ENCODE measurements at regions not wholly inside any gene's neighbourhood (a gene's known extent, or its start where the extent isn't known, plus 50 kb on each side); places are given as distances from the start of the nearest gene placed in this dataset.

DNA sequence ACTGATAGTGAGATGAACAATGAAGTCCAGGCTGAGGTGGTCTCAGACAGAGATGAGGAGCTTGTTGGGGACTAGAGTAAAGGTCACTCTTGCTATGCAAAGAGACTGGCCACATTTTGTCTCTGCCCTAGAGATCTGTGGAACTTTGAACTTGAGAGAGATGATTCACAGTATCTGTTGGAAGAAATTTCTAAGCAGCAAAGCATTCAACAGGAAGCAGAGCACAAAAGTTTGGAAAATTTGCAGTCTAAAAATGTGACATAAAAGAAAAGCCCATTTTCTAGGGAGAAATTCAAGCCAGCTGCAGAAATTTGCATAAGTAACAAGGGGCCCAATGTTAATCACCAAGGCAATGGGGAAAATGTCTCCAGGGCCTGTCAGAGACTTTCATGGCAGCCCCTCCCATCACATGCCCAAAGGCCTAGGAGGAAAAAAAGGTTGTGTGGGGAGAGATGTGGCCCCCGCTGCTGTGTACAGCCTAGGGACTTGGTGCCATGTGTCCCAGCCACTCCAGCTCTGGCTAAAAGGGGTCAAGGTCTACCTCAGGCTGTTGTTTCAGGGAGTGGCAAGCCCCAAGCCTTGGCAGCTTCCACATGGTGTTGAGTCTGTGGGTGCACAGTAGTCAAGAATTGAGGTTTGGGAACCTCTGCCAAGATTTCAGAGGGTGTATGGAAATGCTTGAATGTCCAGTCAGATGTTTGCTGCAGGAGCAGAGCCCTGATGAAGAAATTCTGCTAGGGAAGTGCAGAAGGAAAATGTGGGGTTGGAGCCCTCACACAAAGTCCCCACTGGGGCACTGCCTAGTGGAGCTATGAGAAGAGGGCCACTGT lies 262.8 kb downstream of the DKK2 start:
- ChIA-PET RAD21 (ENCODE audit: unreplicated experiment) (no interaction called here), SMC1A (ENCODE audit: uncharacterized antibody, unreplicated experiment) (no interaction called here), POLR2A (no interaction called here), CTCF (no interaction called here)
- BruUV-seq (replicated peaks): no TSS peak
- Histone ChIP-seq H3K4me3 (no peak overlapping the region), H3K27ac (ENCODE audit: control insufficient read depth, insufficient read depth) (no peak overlapping the region), H3K36me3 (ENCODE audit: control insufficient read depth in 2 of 2, insufficient read depth in 2 of 2, low read length in 1 of 2) (no peaks in the 10 kb centered on the region), H3K9me3 (replicated peaks; ENCODE audit: control insufficient read depth, insufficient read depth, low read length) (no peaks in the 10 kb centered on the region), H3K4me2 (ENCODE audit: control insufficient read depth, insufficient read depth) (no peak overlapping the region), H3K27me3 (replicated peaks in 1 of 2; ENCODE audit: control insufficient read depth in 2 of 2, insufficient read depth in 2 of 2, low read length in 1 of 2) (no peaks in the 10 kb centered on the region), H3K79me2 (ENCODE audit: control insufficient read depth, insufficient read depth, low read length) (no peaks in the 10 kb centered on the region), H2AFZ (ENCODE audit: control insufficient read depth, low read depth, low read length) (no peak overlapping the region), H3K4me1 (ENCODE audit: control insufficient read depth, insufficient read depth, low read length) (no peaks in the 10 kb centered on the region), H4K20me1 (ENCODE audit: control insufficient read depth, insufficient read depth) (no peaks in the 10 kb centered on the region), H3K9ac (ENCODE audit: control insufficient read depth, insufficient read depth, low read length) (no peak overlapping the region)
- in situ Hi-C loops (cut with MboI) (no loop called here), intact Hi-C loops (cut with micrococcal nuclease; ENCODE audit: unreplicated experiment) (no loop called here)
- 0% methylated on average over 1 of the region's 1 CpG for WGBS (ENCODE audit: insufficient coverage, insufficient replicate concordance, low lambda C conversion rate, missing lambda C conversion rate)
- FAIRE-seq (no peak), DNase-seq (ENCODE audit: low read depth, low spot score) (no peak), ATAC-seq (no peak)
- TF ChIP-seq, protein P1, sequence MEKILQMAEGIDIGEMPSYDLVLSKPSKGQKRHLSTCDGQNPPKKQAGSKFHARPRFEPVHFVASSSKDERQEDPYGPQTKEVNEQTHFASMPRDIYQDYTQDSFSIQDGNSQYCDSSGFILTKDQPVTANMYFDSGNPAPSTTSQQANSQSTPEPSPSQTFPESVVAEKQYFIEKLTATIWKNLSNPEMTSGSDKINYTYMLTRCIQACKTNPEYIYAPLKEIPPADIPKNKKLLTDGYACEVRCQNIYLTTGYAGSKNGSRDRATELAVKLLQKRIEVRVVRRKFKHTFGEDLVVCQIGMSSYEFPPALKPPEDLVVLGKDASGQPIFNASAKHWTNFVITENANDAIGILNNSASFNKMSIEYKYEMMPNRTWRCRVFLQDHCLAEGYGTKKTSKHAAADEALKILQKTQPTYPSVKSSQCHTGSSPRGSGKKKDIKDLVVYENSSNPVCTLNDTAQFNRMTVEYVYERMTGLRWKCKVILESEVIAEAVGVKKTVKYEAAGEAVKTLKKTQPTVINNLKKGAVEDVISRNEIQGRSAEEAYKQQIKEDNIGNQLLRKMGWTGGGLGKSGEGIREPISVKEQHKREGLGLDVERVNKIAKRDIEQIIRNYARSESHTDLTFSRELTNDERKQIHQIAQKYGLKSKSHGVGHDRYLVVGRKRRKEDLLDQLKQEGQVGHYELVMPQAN (conservative IDR thresholded peaks at IDR 0.05): no peak
- no peak for TF ChIP-seq BACH1 (IDR thresholded peaks at IDR 0.05; ENCODE audit: borderline replicate concordance)
- no peak for TF ChIP-seq NBN (IDR thresholded peaks at IDR 0.05)
- no peak for TF ChIP-seq EP300 (IDR thresholded peaks at IDR 0.05; ENCODE audit: borderline replicate concordance in 1 of 2, control insufficient read depth in 1 of 2, low read depth in 2 of 2, low read length in 2 of 2)
- no peak for TF ChIP-seq SMC3 (IDR thresholded peaks at IDR 0.05; ENCODE audit: borderline replicate concordance, low read length)
- no peak for TF ChIP-seq SMAD5 (IDR thresholded peaks at IDR 0.05; ENCODE audit: low read depth)
- no peak for TF ChIP-seq BMI1 (IDR thresholded peaks at IDR 0.05; ENCODE audit: borderline replicate concordance)
- TF ChIP-seq SPI1 (IDR thresholded peaks at IDR 0.05; ENCODE audit: borderline replicate concordance, insufficient read depth, low read depth, low read length): no peak
- TF ChIP-seq MYB (IDR thresholded peaks at IDR 0.05; ENCODE audit: borderline replicate concordance, low read depth, low read length): no peak
- no peak for TF ChIP-seq NFIC (IDR thresholded peaks at IDR 0.05; ENCODE audit: low read depth, low read length)
- TF ChIP-seq, protein P2, sequence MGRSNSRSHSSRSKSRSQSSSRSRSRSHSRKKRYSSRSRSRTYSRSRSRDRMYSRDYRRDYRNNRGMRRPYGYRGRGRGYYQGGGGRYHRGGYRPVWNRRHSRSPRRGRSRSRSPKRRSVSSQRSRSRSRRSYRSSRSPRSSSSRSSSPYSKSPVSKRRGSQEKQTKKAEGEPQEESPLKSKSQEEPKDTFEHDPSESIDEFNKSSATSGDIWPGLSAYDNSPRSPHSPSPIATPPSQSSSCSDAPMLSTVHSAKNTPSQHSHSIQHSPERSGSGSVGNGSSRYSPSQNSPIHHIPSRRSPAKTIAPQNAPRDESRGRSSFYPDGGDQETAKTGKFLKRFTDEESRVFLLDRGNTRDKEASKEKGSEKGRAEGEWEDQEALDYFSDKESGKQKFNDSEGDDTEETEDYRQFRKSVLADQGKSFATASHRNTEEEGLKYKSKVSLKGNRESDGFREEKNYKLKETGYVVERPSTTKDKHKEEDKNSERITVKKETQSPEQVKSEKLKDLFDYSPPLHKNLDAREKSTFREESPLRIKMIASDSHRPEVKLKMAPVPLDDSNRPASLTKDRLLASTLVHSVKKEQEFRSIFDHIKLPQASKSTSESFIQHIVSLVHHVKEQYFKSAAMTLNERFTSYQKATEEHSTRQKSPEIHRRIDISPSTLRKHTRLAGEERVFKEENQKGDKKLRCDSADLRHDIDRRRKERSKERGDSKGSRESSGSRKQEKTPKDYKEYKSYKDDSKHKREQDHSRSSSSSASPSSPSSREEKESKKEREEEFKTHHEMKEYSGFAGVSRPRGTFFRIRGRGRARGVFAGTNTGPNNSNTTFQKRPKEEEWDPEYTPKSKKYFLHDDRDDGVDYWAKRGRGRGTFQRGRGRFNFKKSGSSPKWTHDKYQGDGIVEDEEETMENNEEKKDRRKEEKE (IDR thresholded peaks at IDR 0.05): no peak
- TF ChIP-seq, protein P3, sequence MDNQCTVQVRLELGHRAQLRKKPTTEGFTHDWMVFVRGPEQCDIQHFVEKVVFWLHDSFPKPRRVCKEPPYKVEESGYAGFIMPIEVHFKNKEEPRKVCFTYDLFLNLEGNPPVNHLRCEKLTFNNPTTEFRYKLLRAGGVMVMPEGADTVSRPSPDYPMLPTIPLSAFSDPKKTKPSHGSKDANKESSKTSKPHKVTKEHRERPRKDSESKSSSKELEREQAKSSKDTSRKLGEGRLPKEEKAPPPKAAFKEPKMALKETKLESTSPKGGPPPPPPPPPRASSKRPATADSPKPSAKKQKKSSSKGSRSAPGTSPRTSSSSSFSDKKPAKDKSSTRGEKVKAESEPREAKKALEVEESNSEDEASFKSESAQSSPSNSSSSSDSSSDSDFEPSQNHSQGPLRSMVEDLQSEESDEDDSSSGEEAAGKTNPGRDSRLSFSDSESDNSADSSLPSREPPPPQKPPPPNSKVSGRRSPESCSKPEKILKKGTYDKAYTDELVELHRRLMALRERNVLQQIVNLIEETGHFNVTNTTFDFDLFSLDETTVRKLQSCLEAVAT (IDR thresholded peaks at IDR 0.05): no peak
- TF ChIP-seq MEF2A (IDR thresholded peaks at IDR 0.05; ENCODE audit: insufficient read depth, low read depth, low read length): no peak
- no peak for TF ChIP-seq FOXK2 (IDR thresholded peaks at IDR 0.05)
- no peak for TF ChIP-seq CBX3 (IDR thresholded peaks at IDR 0.05; ENCODE audit: borderline replicate concordance, low read depth)
- TF ChIP-seq, protein P4, sequence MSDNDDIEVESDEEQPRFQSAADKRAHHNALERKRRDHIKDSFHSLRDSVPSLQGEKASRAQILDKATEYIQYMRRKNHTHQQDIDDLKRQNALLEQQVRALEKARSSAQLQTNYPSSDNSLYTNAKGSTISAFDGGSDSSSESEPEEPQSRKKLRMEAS (IDR thresholded peaks at IDR 0.05; ENCODE audit: low read depth, low read length): no peak
